ENCODE measurements at regions not wholly inside any gene's neighbourhood (a gene's known extent, or its start where the extent isn't known, plus 50 kb on each side); places are given as distances from the start of the nearest gene placed in this dataset.

- no peak for TF ChIP-seq MAX (IDR thresholded peaks at IDR 0.05; ENCODE audit: low read depth, low read length)
- TF ChIP-seq CTCF (IDR thresholded peaks at IDR 0.05; ENCODE audit: low read depth, low read length) = no peak
- no peak for TF ChIP-seq POLR2A (IDR thresholded peaks at IDR 0.05; ENCODE audit: extremely low read depth, insufficient read length)
- TF ChIP-seq MYC (IDR thresholded peaks at IDR 0.05; ENCODE audit: low read depth, low read length) = no peak
These were observed 219.2 kb downstream of the ZIC5 start for GRCh38 chr13:99752373-99752772.
